Fibroblast of lung (primary cell): ENCODE measurements at regions not wholly inside any gene's neighbourhood (a gene's known extent, or its start where the extent isn't known, plus 50 kb on each side); places are given as distances from the start of the nearest gene placed in this dataset.

Experiments used
- DNase-seq, 2 donors: peaks; one replicate each; pipeline versions ENCODE4 v3.0.0 to v3.0.0-alpha.2; 2010; ENCODE audit warnings: low read depth in 2 of 2
- H2AFZ ChIP-seq: 2 replicates; pipeline ENCODE4 v1.5.1; 2012; ENCODE audit warnings: low read length, control low read depth, inconsistent platforms
- H3K27ac ChIP-seq: 2 replicates; pipeline ENCODE4 v1.5.1; 2011; ENCODE audit warnings: low read length, control low read depth; ENCODE audit not compliant: insufficient read depth
- H3K27me3 ChIP-seq: 2 replicates; pipeline ENCODE4 v1.5.1; 2011; ENCODE audit warnings: mild to moderate bottlenecking, low read length; ENCODE audit not compliant: control insufficient read depth, insufficient read depth
- H3K36me3 ChIP-seq: 2 replicates; pipeline ENCODE4 v1.5.1; 2011; ENCODE audit warnings: low read length; ENCODE audit not compliant: control insufficient read depth, insufficient read depth
- H3K4me1 ChIP-seq: 2 replicates; pipeline ENCODE4 v1.5.1; 2011; ENCODE audit warnings: low read length; ENCODE audit not compliant: control insufficient read depth, insufficient read depth; ENCODE audit errors: extremely low read depth
- H3K4me2 ChIP-seq: 2 replicates; pipeline ENCODE4 v1.5.1; 2011; ENCODE audit warnings: low read length, control low read depth; ENCODE audit not compliant: insufficient read depth; ENCODE audit errors: extremely low read depth
- H3K4me3 ChIP-seq, 4 experiments: fragments of 200-600 bp in 1 of 4; sonication (generic) in 1 of 4; replicated peaks in 1 of 4; 2 replicates each; pipeline ENCODE4 v1.5.1; 2011 to 2016; ENCODE audit warnings: low read length in 4 of 4, low read depth in 3 of 4, mild to moderate bottlenecking in 3 of 4, control low read depth in 2 of 4, inconsistent platforms in 1 of 4, mixed read lengths in 1 of 4; ENCODE audit not compliant: insufficient read depth in 1 of 4; ENCODE audit errors: control extremely low read depth in 1 of 4
- H3K79me2 ChIP-seq: 2 replicates; pipeline ENCODE4 v1.5.1; 2012; ENCODE audit warnings: mild to moderate bottlenecking, low read length, inconsistent platforms; ENCODE audit not compliant: control insufficient read depth, insufficient read depth
- H3K9ac ChIP-seq: 2 replicates; pipeline ENCODE4 v1.5.1; 2011; ENCODE audit warnings: mild to moderate bottlenecking, low read length, control low read depth; ENCODE audit not compliant: insufficient read depth
- H3K9me3 ChIP-seq: 2 replicates; pipeline ENCODE4 v1.5.1; 2012; ENCODE audit warnings: low read depth, low read length; ENCODE audit not compliant: control insufficient read depth, insufficient read depth
- H4K20me1 ChIP-seq: 2 replicates; pipeline ENCODE4 v1.5.1; 2011; ENCODE audit warnings: low read length; ENCODE audit not compliant: control insufficient read depth, insufficient read depth; ENCODE audit errors: extremely low read depth
- CTCF ChIP-seq, 2 donors: IDR thresholded peaks in 1 of 2; conservative IDR thresholded peaks in 1 of 2; 1 replicate in 1 of 2; 2 replicates in 1 of 2; pipeline ENCODE4 v1.5.1; 2011 to 2012; ENCODE audit warnings: low read length in 2 of 2, control low read depth in 1 of 2, inconsistent platforms in 1 of 2, low read depth in 1 of 2, mild to moderate bottlenecking in 1 of 2
- EZH2 ChIP-seq: IDR thresholded peaks from 2 replicates; pipeline ENCODE4 v1.5.1; 2012; ENCODE audit warnings: low read length, control low read depth, mild to moderate bottlenecking; ENCODE audit errors: missing control alignments

GRCh38 chr1:199463521-199464127 is 563.9 kb upstream of the NR5A2 start:
- no peak overlapping the region for H3K9ac ChIP-seq
- H3K79me2 ChIP-seq = no peaks in the 10 kb centered on the region
- H3K9me3 ChIP-seq = no peaks in the 10 kb centered on the region
- no peak overlapping the region for H3K4me2 ChIP-seq
- no peaks in the 10 kb centered on the region for H3K27me3 ChIP-seq
- TF ChIP-seq CTCF (conservative IDR thresholded peaks at IDR 0.05 in 1 of 2, IDR thresholded peaks at IDR 0.05 in 1 of 2; ENCODE audit: low read depth in 1 of 2, low read length in 2 of 2) = peak; percentile 60 to 71
- TF ChIP-seq EZH2 = no peak
- no peak overlapping the region for H2AFZ ChIP-seq
- peak; percentile 69 to 74 for DNase-seq
- H4K20me1 ChIP-seq = no peaks in the 10 kb centered on the region
- no peak overlapping the region for H3K27ac ChIP-seq
- H3K4me3 ChIP-seq = no peak overlapping the region
- H3K4me1 ChIP-seq = no peaks in the 10 kb centered on the region
- no peaks in the 10 kb centered on the region for H3K36me3 ChIP-seq

- no peaks in the 10 kb centered on the region for H3K4me1 ChIP-seq
- H3K36me3 ChIP-seq = no peaks in the 10 kb centered on the region
- H3K9ac ChIP-seq = no peak overlapping the region
- no peak overlapping the region for H3K4me2 ChIP-seq
- no peak overlapping the region for H3K27ac ChIP-seq
- H2AFZ ChIP-seq = no peak overlapping the region
- H3K4me3 ChIP-seq = no peak overlapping the region
- H3K27me3 ChIP-seq = no peaks in the 10 kb centered on the region
- H3K79me2 ChIP-seq = no peaks in the 10 kb centered on the region
- peak in 1 of 2 donors; percentile 3 for DNase-seq
- TF ChIP-seq CTCF (conservative IDR thresholded peaks at IDR 0.05 in 1 of 2, IDR thresholded peaks at IDR 0.05 in 1 of 2; ENCODE audit: low read depth in 1 of 2, low read length in 2 of 2) = no peak
- TF ChIP-seq EZH2 = no peak
- no peaks in the 10 kb centered on the region for H4K20me1 ChIP-seq
- no peaks in the 10 kb centered on the region for H3K9me3 ChIP-seq
These were observed 560.5 kb upstream of the NR5A2 start for GRCh38 chr1:199466961-199467360.

GRCh38 chr1:199472018-199472417 is 555.5 kb upstream of the NR5A2 start:
- Histone ChIP-seq H3K9me3 (no peaks in the 10 kb centered on the region), H3K4me3 (no peak overlapping the region), H3K27ac (no peak overlapping the region), H3K4me1 (no peaks in the 10 kb centered on the region), H3K9ac (no peak overlapping the region), H3K27me3 (no peaks in the 10 kb centered on the region), H3K36me3 (no peaks in the 10 kb centered on the region), H2AFZ (no peak overlapping the region), H3K4me2 (no peak overlapping the region), H3K79me2 (no peaks in the 10 kb centered on the region), H4K20me1 (no peaks in the 10 kb centered on the region)
- DNase-seq = peak in 1 of 2 donors; percentile 20
- TF ChIP-seq CTCF (conservative IDR thresholded peaks at IDR 0.05 in 1 of 2, IDR thresholded peaks at IDR 0.05 in 1 of 2; ENCODE audit: low read depth in 1 of 2, low read length in 2 of 2) (no peak), EZH2 (no peak)
